Lung (tissue), 11 donors: ENCODE measurements at regions not wholly inside any gene's neighbourhood (a gene's known extent, or its start where the extent isn't known, plus 50 kb on each side); places are given as distances from the start of the nearest gene placed in this dataset.

Source experiments
- ATAC-seq: fragments of 200-7000 bp; cut with Tn5 transposase; one replicate; pipeline ENCODE4 v1.9.1; 2020; ENCODE audit warnings: moderate number of reproducible peaks; ENCODE audit not compliant: insufficient read depth, low FRiP score
- DNase-seq, 3 donors: peaks; one replicate each; pipeline ENCODE4 v3.0.0-alpha.2; 2013 to 2017
- H3K27ac ChIP-seq, 2 donors: one replicate each; pipeline ENCODE4 v1.5.1; 2013; ENCODE audit warnings: mild to moderate bottlenecking in 2 of 2, moderate library complexity in 2 of 2, control low read depth in 1 of 2, inconsistent platforms in 1 of 2, low read depth in 1 of 2, low read length in 1 of 2
- H3K27me3 ChIP-seq, 3 donors: one replicate each; pipeline ENCODE4 v1.5.1; 2013; ENCODE audit warnings: low read length in 2 of 3; ENCODE audit not compliant: control insufficient read depth in 3 of 3, insufficient read depth in 3 of 3
- H3K36me3 ChIP-seq, 4 donors: one replicate each; pipeline ENCODE4 v1.5.1; 2013; ENCODE audit warnings: low read length in 4 of 4, mild to moderate bottlenecking in 1 of 4, moderate library complexity in 1 of 4; ENCODE audit not compliant: control insufficient read depth in 4 of 4, insufficient read depth in 4 of 4
- H3K4me1 ChIP-seq, 5 donors: one replicate each; pipeline ENCODE4 v1.5.1; 2013; ENCODE audit warnings: low read length in 5 of 5, mild to moderate bottlenecking in 2 of 5, moderate library complexity in 1 of 5; ENCODE audit not compliant: control insufficient read depth in 5 of 5, insufficient read depth in 5 of 5
- H3K4me3 ChIP-seq: one replicate; pipeline ENCODE4 v1.5.1; 2013; ENCODE audit warnings: mild to moderate bottlenecking, control low read depth, moderate library complexity
- H3K9ac ChIP-seq, 2 donors: one replicate each; pipeline ENCODE4 v1.5.1; 2013; ENCODE audit warnings: low read length in 2 of 2, control low read depth in 1 of 2; ENCODE audit not compliant: insufficient read depth in 1 of 2
- H3K9me3 ChIP-seq, 4 donors: one replicate each; pipeline ENCODE4 v1.5.1; 2013; ENCODE audit warnings: low read length in 3 of 4, mild to moderate bottlenecking in 1 of 4, moderate library complexity in 1 of 4; ENCODE audit not compliant: control insufficient read depth in 4 of 4, insufficient read depth in 3 of 4
- WGBS, 2 donors: extraction: QIAGEN DNeasy Blood & Tissue Kit; methylation state at CpG; one replicate each; pipeline ENCODE4 v1.1.7; 2013; 5-methylcytosine and 5-hydroxymethylcytosine counted together
- TF ChIP-seq, protein P1 (sequence below): IDR thresholded peaks from 2 replicates; pipeline ENCODE4 v1.5.1; 2012; ENCODE audit warnings: mild to moderate bottlenecking; ENCODE audit errors: control extremely low read depth, extremely low read depth
- donor health status: control.
- donor health status: control.
- donor health status: Bipolar disorder and iron deficiency.
- donor health status: healthy.
- donor health status: DM: yes; HTN: yes; CAD: no.

DNA sequence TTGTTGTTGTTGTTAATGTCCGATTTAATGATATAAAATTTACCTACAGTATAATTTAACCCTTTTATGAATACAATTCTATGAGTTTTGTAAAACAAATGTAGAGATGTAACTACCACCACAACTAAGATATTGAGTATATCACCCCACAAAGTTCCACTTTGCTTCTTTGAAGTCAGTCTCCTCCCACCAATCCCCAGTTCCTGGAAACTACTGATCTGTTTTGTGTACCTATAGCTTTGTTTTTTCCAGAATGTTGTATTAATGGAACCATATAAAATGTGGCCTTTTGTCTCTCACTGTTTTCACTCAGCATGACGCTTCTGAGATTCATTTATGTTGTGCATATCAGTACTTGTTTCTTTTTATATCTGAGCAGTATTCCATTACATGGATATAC, 52.3 kb upstream of the FAM9C start:
- WGBS, 2 donors, result 78 to 85% methylated on average over 2 of the region's 2 CpGs
- H3K27ac ChIP-seq, result no peak overlapping the region

DNA sequence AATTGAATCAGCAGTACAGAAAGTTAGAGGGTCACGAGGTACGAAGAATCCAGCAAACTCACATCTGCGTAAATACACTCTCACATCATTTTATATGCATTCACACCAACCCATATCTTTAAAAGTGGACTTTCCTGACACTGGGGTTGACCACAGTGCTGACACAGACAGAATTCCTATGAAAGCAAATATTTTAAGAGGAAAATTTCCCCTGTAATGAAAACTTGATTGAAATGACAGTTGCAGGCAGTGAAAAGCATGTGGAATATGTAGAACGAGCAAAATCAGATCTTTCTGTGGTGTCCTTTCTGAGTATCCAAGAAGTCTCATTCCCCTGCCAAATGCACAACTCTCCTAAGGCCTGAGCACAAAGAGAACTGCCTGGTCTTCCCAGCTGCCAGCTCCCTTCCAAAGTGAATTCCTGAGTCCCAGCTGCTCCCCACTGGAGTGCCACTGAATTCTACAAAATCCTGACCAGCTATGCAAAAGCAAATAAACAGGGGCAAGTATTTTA, 50.5 kb upstream of the FAM9C start:
- H3K4me1 ChIP-seq, result peaks cover 0 to 22% (median 7%) of the 10 kb centered on the region in 5 donors
- peaks cover 0 to 3% (median 0%) of the 10 kb centered on the region in 4 donors for H3K9me3 ChIP-seq
- H3K36me3 ChIP-seq, result no peaks in the 10 kb centered on the region
- DNase-seq (peak; percentile 57 to 80 (median 79)), ATAC-seq (no peak)
- TF ChIP-seq, protein P1, sequence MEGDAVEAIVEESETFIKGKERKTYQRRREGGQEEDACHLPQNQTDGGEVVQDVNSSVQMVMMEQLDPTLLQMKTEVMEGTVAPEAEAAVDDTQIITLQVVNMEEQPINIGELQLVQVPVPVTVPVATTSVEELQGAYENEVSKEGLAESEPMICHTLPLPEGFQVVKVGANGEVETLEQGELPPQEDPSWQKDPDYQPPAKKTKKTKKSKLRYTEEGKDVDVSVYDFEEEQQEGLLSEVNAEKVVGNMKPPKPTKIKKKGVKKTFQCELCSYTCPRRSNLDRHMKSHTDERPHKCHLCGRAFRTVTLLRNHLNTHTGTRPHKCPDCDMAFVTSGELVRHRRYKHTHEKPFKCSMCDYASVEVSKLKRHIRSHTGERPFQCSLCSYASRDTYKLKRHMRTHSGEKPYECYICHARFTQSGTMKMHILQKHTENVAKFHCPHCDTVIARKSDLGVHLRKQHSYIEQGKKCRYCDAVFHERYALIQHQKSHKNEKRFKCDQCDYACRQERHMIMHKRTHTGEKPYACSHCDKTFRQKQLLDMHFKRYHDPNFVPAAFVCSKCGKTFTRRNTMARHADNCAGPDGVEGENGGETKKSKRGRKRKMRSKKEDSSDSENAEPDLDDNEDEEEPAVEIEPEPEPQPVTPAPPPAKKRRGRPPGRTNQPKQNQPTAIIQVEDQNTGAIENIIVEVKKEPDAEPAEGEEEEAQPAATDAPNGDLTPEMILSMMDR, result no peak
- H3K27me3 ChIP-seq, result peaks cover 0 to 7% (median 4%) of the 10 kb centered on the region in 3 donors
- H3K4me3 ChIP-seq, result no peak overlapping the region
- no peak overlapping the region for H3K27ac ChIP-seq
- no peak overlapping the region for H3K9ac ChIP-seq
- 79 to 86% methylated on average over 4 of the region's 4 CpGs for WGBS, 2 donors

More for the DNA sequence above, 52.3 kb upstream of the FAM9C start:
- ATAC-seq (no peak), DNase-seq (no peak)
- Histone ChIP-seq H3K4me1 (peaks cover 0 to 7% (median 5%) of the 10 kb centered on the region in 5 donors), H3K36me3 (no peaks in the 10 kb centered on the region), H3K9me3 (peaks cover 0 to 3% (median 0%) of the 10 kb centered on the region in 4 donors), H3K27me3 (peaks cover 4 to 11% (median 5%) of the 10 kb centered on the region in 3 donors), H3K4me3 (no peak overlapping the region), H3K9ac (no peak overlapping the region)
- TF ChIP-seq, protein P1, result no peak

DNA sequence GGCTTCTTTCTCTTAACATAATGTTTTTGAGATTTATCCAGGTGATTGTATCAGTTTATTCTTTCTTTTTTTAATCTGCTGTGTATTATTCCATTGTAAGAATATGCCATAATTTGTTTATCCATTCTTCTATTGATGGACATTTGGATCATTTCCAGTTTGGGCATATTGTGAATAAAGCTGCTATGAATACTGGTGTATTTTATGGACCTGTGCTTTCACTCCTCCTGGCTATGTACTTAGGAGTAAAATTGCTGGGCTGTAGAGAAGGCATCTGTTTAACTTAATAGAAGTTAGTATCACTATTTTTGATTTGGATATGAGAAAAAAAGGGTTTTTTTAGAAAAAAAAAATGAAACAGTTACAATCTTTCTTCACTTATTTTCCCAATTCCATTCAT, 50.0 kb upstream of the FAM9C start:
- peaks cover 0 to 22% (median 7%) of the 10 kb centered on the region in 5 donors for H3K4me1 ChIP-seq
- H3K9me3 ChIP-seq, result peaks cover 0 to 3% (median 0%) of the 10 kb centered on the region in 4 donors
- no peak for DNase-seq
- H3K4me3 ChIP-seq, result no peak overlapping the region
- H3K27me3 ChIP-seq, result peaks cover 0 to 7% (median 4%) of the 10 kb centered on the region in 3 donors
- no peak overlapping the region for H3K9ac ChIP-seq
- no peak overlapping the region for H3K27ac ChIP-seq
- ATAC-seq, result no peak
- no peaks in the 10 kb centered on the region for H3K36me3 ChIP-seq
- TF ChIP-seq, protein P1, result no peak
